Left lung (tissue), 4 donors: ENCODE measurements at regions not wholly inside any gene's neighbourhood (a gene's known extent, or its start where the extent isn't known, plus 50 kb on each side); places are given as distances from the start of the nearest gene placed in this dataset.

Source experiments
- ATAC-seq: fragments of 200-7000 bp; cut with Tn5 transposase; one replicate; pipeline ENCODE4 v1.9.1; 2020; ENCODE audit warnings: moderate library complexity
- DNase-seq, 4 donors: peaks; one replicate each; pipeline ENCODE4 v3.0.0-alpha.2; 2013 to 2020
- H3K27ac ChIP-seq, 2 donors: fragments of 200-600 bp; sonication (generic) in 1 of 2; one replicate each; pipeline versions ENCODE4 v1.5.0 to v1.8.0; 2020 to 2021
- H3K27me3 ChIP-seq, 2 donors: fragments of 200-600 bp; sonication (generic) in 1 of 2; one replicate each; pipeline versions ENCODE4 v1.5.0 to v1.8.0; 2020 to 2021
- H3K36me3 ChIP-seq, 2 donors: fragments of 200-600 bp; sonication (generic) in 1 of 2; one replicate each; pipeline versions ENCODE4 v1.5.0 to v1.8.0; 2020 to 2021
- H3K4me1 ChIP-seq, 2 donors: fragments of 200-600 bp; one replicate each; pipeline ENCODE4 v1.8.0; 2021
- H3K4me3 ChIP-seq, 2 donors: fragments of 200-600 bp; sonication (generic) in 1 of 2; one replicate each; pipeline versions ENCODE4 v1.5.0 to v1.8.0; 2020 to 2021; ENCODE audit warnings: mild to moderate bottlenecking in 1 of 2
- H3K9me3 ChIP-seq, 2 donors: fragments of 200-600 bp; sonication (generic) in 1 of 2; one replicate each; pipeline versions ENCODE4 v1.5.0 to v1.8.0; 2020 to 2021
- CTCF ChIP-seq, 2 donors: fragments of 200-600 bp; sonication (generic) in 1 of 2; IDR thresholded peaks; one replicate each; pipeline versions ENCODE4 v1.5.0 to v1.8.0; 2021; ENCODE audit warnings: antibody characterized with exemption in 2 of 2
- intact Hi-C, 2 donors: fragments of 100-400 bp; cut with DNase I; formaldehyde crosslinking; loops; one replicate each; pipeline versions ENCODE4 v1.11.2 to v1.14.2; 2022
- donor health status: DM: no; HTN: yes; CAD: no.
- donor health status: DM: no; HTN: no; CAD: no.

- no peaks in the 10 kb centered on the region for H3K4me1 ChIP-seq
- no peak overlapping the region for H3K4me3 ChIP-seq
- H3K27ac ChIP-seq = no peak overlapping the region
- peaks cover 0 to 6% of the 10 kb centered on the region in 2 donors for H3K27me3 ChIP-seq
- TF ChIP-seq CTCF (IDR thresholded peaks at IDR 0.05) = no peak
- DNase-seq (no peak), ATAC-seq (no peak)
- H3K9me3 ChIP-seq = no peaks in the 10 kb centered on the region
- intact Hi-C loops = no loop called here
- H3K36me3 ChIP-seq = no peaks in the 10 kb centered on the region
These were observed 189.0 kb upstream of the HES1 start for GRCh38 chr3:193946945-193947344.

GRCh38 chr3:193947596-193947995, 188.4 kb upstream of the HES1 start:
- Histone ChIP-seq H3K36me3 (no peaks in the 10 kb centered on the region), H3K4me3 (no peak overlapping the region), H3K27ac (no peak overlapping the region), H3K9me3 (no peaks in the 10 kb centered on the region), H3K4me1 (no peaks in the 10 kb centered on the region), H3K27me3 (peaks cover 0 to 6% of the 10 kb centered on the region in 2 donors)
- peak; percentile 33 for ATAC-seq
- intact Hi-C loops = no loop called here
- TF ChIP-seq CTCF (IDR thresholded peaks at IDR 0.05) = no peak
- DNase-seq = no peak

- Histone ChIP-seq H3K4me3 (no peak overlapping the region), H3K27me3 (peaks cover 0 to 6% of the 10 kb centered on the region in 2 donors), H3K27ac (no peak overlapping the region), H3K9me3 (no peaks in the 10 kb centered on the region), H3K36me3 (no peaks in the 10 kb centered on the region), H3K4me1 (no peaks in the 10 kb centered on the region)
- DNase-seq = no peak
- ATAC-seq = no peak
- no peak for TF ChIP-seq CTCF (IDR thresholded peaks at IDR 0.05)
- intact Hi-C loops = no loop called here
These were observed 187.5 kb upstream of the HES1 start for GRCh38 chr3:193948459-193948858.

- H3K9me3 ChIP-seq = peaks cover 0 to 15% of the 10 kb centered on the region in 2 donors
- DNase-seq (no peak), ATAC-seq (no peak)
- TF ChIP-seq CTCF (IDR thresholded peaks at IDR 0.05) = no peak
- no peaks in the 10 kb centered on the region for H3K4me1 ChIP-seq
- peaks cover 0 to 3% of the 10 kb centered on the region in 2 donors for H3K27me3 ChIP-seq
- no peak overlapping the region for H3K27ac ChIP-seq
- intact Hi-C loops = no loop called here
- H3K4me3 ChIP-seq = no peak overlapping the region
- no peaks in the 10 kb centered on the region for H3K36me3 ChIP-seq
These were observed 184.1 kb upstream of the HES1 start for GRCh38 chr3:193951859-193952258.

GRCh38 chr3:193954752-193955151, 181.2 kb upstream of the HES1 start:
- DNase-seq (no peak), ATAC-seq (no peak)
- no peak for TF ChIP-seq CTCF (IDR thresholded peaks at IDR 0.05)
- intact Hi-C loops = no loop called here
- Histone ChIP-seq H3K4me1 (no peaks in the 10 kb centered on the region), H3K9me3 (peaks cover 0 to 15% of the 10 kb centered on the region in 2 donors), H3K4me3 (no peak overlapping the region), H3K27me3 (no peaks in the 10 kb centered on the region), H3K27ac (no peak overlapping the region), H3K36me3 (no peaks in the 10 kb centered on the region)
